OCI-LY7 (cell line): ENCODE measurements at regions not wholly inside any gene's neighbourhood (a gene's known extent, or its start where the extent isn't known, plus 50 kb on each side); places are given as distances from the start of the nearest gene placed in this dataset.
"Not testable (repeated sequence)": the region's sequence is repeated elsewhere in the genome, so short reads cannot be mapped to it uniquely, and the experiment has no call there.

Experiments
- BruUV-seq: library from RNA; stranded (reverse); fragments of 400-500 nt; replicated peaks from 2 replicates; lab custom pipeline; 2021; lab: Mats Ljungman, UMichigan
- CTCF ChIA-PET: fragments of 300-600 bp; sonication (Branson Sonifier 250); formaldehyde crosslinking; loops from one replicate; lab custom pipeline; 2022; ENCODE audit warnings: antibody characterized with exemption; ENCODE audit not compliant: unreplicated experiment; lab: Charles Lee
- POLR2A ChIA-PET: fragments of 300-600 bp; sonication (Branson Sonifier 250); formaldehyde crosslinking; loops from one replicate; lab custom pipeline; 2022; ENCODE audit warnings: antibody characterized with exemption; lab: Charles Lee
- DNase-seq: peaks from one replicate; pipeline ENCODE4 v3.0.0-alpha.2; 2015; ENCODE audit warnings: low spot score
- H2AFZ ChIP-seq: fragments of 200-600 bp; sonication (generic), shearing (Covaris generic); 2 replicates; pipeline ENCODE4 v1.6.1; 2014; ENCODE audit warnings: mild to moderate bottlenecking, antibody characterized with exemption, low read length, moderate library complexity
- H3K27ac ChIP-seq: fragments of 200-600 bp; sonication (generic); 2 replicates; pipeline ENCODE4 v1.5.1; 2014; ENCODE audit warnings: mixed run types, low read depth, mild to moderate bottlenecking, moderate library complexity, low read length, inconsistent platforms; ENCODE audit not compliant: poor library complexity, severe bottlenecking
- H3K36me3 ChIP-seq: fragments of 200-600 bp; sonication (generic); 2 replicates; pipeline ENCODE4 v1.6.1; 2014; ENCODE audit warnings: mild to moderate bottlenecking, antibody characterized with exemption, low read length, moderate library complexity, mixed read lengths; ENCODE audit not compliant: insufficient read depth
- H3K4me1 ChIP-seq: fragments of 200-600 bp; sonication (generic); 2 replicates; pipeline ENCODE4 v1.5.1; 2014; ENCODE audit warnings: mild to moderate bottlenecking, low read length; ENCODE audit not compliant: insufficient read depth, poor library complexity, severe bottlenecking
- H3K4me2 ChIP-seq: fragments of 200-600 bp; sonication (generic); 2 replicates; pipeline ENCODE4 v1.6.1; 2014; ENCODE audit warnings: mild to moderate bottlenecking, low read length
- H3K4me3 ChIP-seq: fragments of 200-600 bp; sonication (generic); 2 replicates; pipeline ENCODE4 v1.5.1; 2014; ENCODE audit warnings: mild to moderate bottlenecking, low read depth, low read length; ENCODE audit not compliant: poor library complexity, severe bottlenecking
- H3K79me2 ChIP-seq: fragments of 200-600 bp; sonication (generic); 2 replicates; pipeline ENCODE4 v1.6.1; 2016; ENCODE audit warnings: low read depth, mild to moderate bottlenecking, low read length, moderate library complexity, mixed read lengths; ENCODE audit not compliant: insufficient read depth
- H3K9me2 ChIP-seq: fragments of 200-600 bp; sonication (generic); 2 replicates; pipeline ENCODE4 v1.6.1; 2016; ENCODE audit warnings: mild to moderate bottlenecking, low read length, mixed read lengths; ENCODE audit not compliant: insufficient read depth
- H3K9me3 ChIP-seq: fragments of 200-600 bp; sonication (generic); 2 replicates; pipeline ENCODE4 v1.6.1; 2014; ENCODE audit warnings: mild to moderate bottlenecking, mixed run types, low read length, mixed read lengths
- H4K20me1 ChIP-seq: fragments of 200-600 bp; sonication (generic); 2 replicates; pipeline ENCODE4 v1.6.1; 2014; ENCODE audit warnings: mild to moderate bottlenecking, antibody characterized with exemption, low read length, moderate library complexity, mixed read lengths; ENCODE audit not compliant: insufficient read depth
- EZH2phosphoT487 ChIP-seq: fragments of 200-600 bp; sonication (generic); IDR thresholded peaks from 2 replicates; pipeline ENCODE4 v1.6.1; 2018; ENCODE audit warnings: low read depth, borderline replicate concordance, mild to moderate bottlenecking, mixed run types, antibody characterized with exemption, low read length, moderate library complexity, mixed read lengths
- intact Hi-C: fragments of 100-400 bp; cut with micrococcal nuclease; formaldehyde crosslinking; loops from one replicate; pipeline ENCODE4 v1.10.0; 2022; ENCODE audit not compliant: unreplicated experiment
- TF ChIP-seq, protein P1 (sequence below): fragments of 200-600 bp; sonication (generic); conservative IDR thresholded peaks from 2 replicates; pipeline ENCODE4 v1.5.1; 2014; ENCODE audit warnings: mild to moderate bottlenecking, antibody characterized with exemption, low read length, moderate library complexity, mixed read lengths

DNA sequence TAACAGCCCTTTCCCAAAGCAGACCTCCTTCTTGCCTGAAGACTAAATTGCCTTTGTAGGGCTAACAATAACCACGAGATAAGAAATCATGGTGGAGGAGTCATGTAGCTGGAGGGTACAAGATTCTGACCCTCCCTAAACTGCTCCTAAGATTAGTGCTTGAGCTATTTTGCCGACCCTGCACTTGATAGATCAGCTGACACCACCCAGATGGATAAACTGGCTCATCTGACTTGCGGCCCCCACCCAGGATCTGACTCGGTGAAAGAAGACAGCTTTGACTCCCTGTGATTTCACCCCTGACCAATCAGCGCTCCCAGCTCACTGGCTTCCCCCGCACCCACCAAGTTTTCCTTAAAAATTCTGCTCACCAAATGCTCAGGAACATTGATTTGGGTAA is 57.6 kb upstream of the UNC93A start:
- no peak overlapping the region for H2AFZ ChIP-seq
- no peak for TF ChIP-seq EZH2phosphoT487
- TF ChIP-seq, protein P1, sequence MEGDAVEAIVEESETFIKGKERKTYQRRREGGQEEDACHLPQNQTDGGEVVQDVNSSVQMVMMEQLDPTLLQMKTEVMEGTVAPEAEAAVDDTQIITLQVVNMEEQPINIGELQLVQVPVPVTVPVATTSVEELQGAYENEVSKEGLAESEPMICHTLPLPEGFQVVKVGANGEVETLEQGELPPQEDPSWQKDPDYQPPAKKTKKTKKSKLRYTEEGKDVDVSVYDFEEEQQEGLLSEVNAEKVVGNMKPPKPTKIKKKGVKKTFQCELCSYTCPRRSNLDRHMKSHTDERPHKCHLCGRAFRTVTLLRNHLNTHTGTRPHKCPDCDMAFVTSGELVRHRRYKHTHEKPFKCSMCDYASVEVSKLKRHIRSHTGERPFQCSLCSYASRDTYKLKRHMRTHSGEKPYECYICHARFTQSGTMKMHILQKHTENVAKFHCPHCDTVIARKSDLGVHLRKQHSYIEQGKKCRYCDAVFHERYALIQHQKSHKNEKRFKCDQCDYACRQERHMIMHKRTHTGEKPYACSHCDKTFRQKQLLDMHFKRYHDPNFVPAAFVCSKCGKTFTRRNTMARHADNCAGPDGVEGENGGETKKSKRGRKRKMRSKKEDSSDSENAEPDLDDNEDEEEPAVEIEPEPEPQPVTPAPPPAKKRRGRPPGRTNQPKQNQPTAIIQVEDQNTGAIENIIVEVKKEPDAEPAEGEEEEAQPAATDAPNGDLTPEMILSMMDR: no peak
- no peak for DNase-seq
- no TSS peak for BruUV-seq
- H3K27ac ChIP-seq: no peak overlapping the region
- H3K79me2 ChIP-seq: no peaks in the 10 kb centered on the region
- H3K4me3 ChIP-seq: no peak overlapping the region
- H3K9me2 ChIP-seq: no peaks in the 10 kb centered on the region
- no peaks in the 10 kb centered on the region for H3K9me3 ChIP-seq
- ChIA-PET POLR2A (no interaction called here), CTCF (no interaction called here)
- H4K20me1 ChIP-seq: no peaks in the 10 kb centered on the region
- intact Hi-C loops: no loop called here
- H3K36me3 ChIP-seq: no peaks in the 10 kb centered on the region
- H3K4me1 ChIP-seq: no peaks in the 10 kb centered on the region
- H3K4me2 ChIP-seq: no peak overlapping the region

DNA sequence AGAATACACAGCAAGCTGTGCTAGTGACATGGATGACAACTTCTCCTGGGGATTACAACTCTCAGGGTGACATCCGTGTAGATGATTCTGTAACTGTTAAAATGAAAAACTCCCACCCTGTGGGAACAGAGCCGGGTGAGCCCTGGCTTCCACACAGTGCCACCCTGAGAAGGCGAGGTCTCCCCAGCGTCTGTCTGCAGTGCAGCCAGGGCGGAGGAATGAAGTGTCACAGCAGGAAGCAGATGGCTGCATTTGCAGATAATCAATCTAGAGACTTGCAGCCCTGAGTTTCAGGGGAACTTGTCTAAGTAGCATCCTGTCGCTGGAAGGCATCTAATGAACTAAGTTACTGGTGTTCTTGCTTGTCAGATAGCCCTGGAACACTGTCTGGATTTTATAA is 56.5 kb upstream of the UNC93A start:
- DNase-seq, H3K9me2 ChIP-seq, CTCF ChIA-PET, H3K27ac ChIP-seq, H3K4me2 ChIP-seq, H4K20me1 ChIP-seq, H2AFZ ChIP-seq, BruUV-seq, H3K4me1 ChIP-seq, H3K4me3 ChIP-seq, POLR2A ChIA-PET, H3K79me2 ChIP-seq, H3K36me3 ChIP-seq, intact Hi-C loops, H3K9me3 ChIP-seq: not testable (repeated sequence)

DNA sequence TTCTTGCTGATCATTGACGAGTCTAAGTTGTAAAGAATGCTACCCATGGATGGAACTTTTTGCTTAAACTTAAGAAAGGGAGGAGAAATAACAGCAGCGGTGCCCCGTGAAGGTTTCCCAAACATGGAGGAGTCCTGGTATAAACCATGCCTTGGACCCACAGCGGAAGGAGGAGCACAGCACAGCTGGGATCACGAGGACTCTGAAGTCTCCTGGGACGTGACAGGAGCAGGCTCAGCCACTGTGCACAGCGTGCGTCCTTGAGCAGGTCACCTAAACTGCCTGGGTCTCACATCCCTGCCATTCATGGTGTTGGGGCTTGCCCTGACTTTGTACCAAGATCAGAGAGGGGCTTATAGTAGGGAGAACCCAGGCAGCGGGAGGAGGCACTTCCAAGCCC is 56.1 kb upstream of the UNC93A start:
- Histone ChIP-seq H3K4me2 (no peak overlapping the region), H3K9me3 (no peaks in the 10 kb centered on the region), H3K79me2 (no peaks in the 10 kb centered on the region), H4K20me1 (no peaks in the 10 kb centered on the region), H3K36me3 (no peaks in the 10 kb centered on the region), H3K9me2 (no peaks in the 10 kb centered on the region), H3K4me3 (no peak overlapping the region), H3K27ac (no peak overlapping the region), H3K4me1 (no peaks in the 10 kb centered on the region), H2AFZ (no peak overlapping the region)
- CTCF ChIA-PET: no interaction called here
- TF ChIP-seq, protein P1: no peak
- no peak for TF ChIP-seq EZH2phosphoT487
- POLR2A ChIA-PET: no interaction called here
- BruUV-seq: no TSS peak
- intact Hi-C loops: no loop called here
- no peak for DNase-seq
